ENCODE measurements at regions not wholly inside any gene's neighbourhood (a gene's known extent, or its start where the extent isn't known, plus 50 kb on each side); places are given as distances from the start of the nearest gene placed in this dataset.

GRCh38 chr9:111150181-111150580 lies 111.9 kb upstream of the LPAR1 start:
- Histone ChIP-seq H3K4me3 (ENCODE audit: low read length) (no peak overlapping the region), H3K9ac (ENCODE audit: low read length) (no peak overlapping the region), H3K4me2 (ENCODE audit: low read length) (no peak overlapping the region), H3K27ac (ENCODE audit: low read length) (no peak overlapping the region), H4K20me1 (ENCODE audit: insufficient read depth) (no peaks in the 10 kb centered on the region), H3K9me3 (ENCODE audit: low read length) (no peaks in the 10 kb centered on the region), H3K36me3 (ENCODE audit: insufficient read depth, low read length) (no peaks in the 10 kb centered on the region), H3K9me2 (ENCODE audit: insufficient read depth, low read length) (no peaks in the 10 kb centered on the region), H3K79me2 (replicated peaks; ENCODE audit: insufficient read depth, low read length) (no peaks in the 10 kb centered on the region), H3F3A (ENCODE audit: insufficient read depth, low read length, poor library complexity, severe bottlenecking) (no peaks in the 10 kb centered on the region), H3K27me3 (ENCODE audit: insufficient read depth, low read depth, low read length) (no peaks in the 10 kb centered on the region), H2AFZ (ENCODE audit: low read depth, low read length) (no peak overlapping the region)
- TF ChIP-seq EZH2 (IDR thresholded peaks at IDR 0.05; ENCODE audit: borderline replicate concordance, insufficient read depth, low read length, poor library complexity, severe bottlenecking) (no peak), TAF1 (IDR thresholded peaks at IDR 0.05; ENCODE audit: low read depth) (no peak), RAD21 (conservative IDR thresholded peaks at IDR 0.05) (no peak), POLR2AphosphoS5 (IDR thresholded peaks at IDR 0.05) (no peak), MXI1 (conservative IDR thresholded peaks at IDR 0.05; ENCODE audit: poor library complexity, severe bottlenecking) (no peak), CTCF (IDR thresholded peaks at IDR 0.05; ENCODE audit: poor library complexity, severe bottlenecking) (no peak), REST (IDR thresholded peaks at IDR 0.05; ENCODE audit: borderline replicate concordance) (no peak)

- Histone ChIP-seq H3K27me3 (ENCODE audit: insufficient read depth, low read depth, low read length) (no peaks in the 10 kb centered on the region), H3K9ac (ENCODE audit: low read length) (no peak overlapping the region), H3K9me3 (ENCODE audit: low read length) (no peaks in the 10 kb centered on the region), H4K20me1 (ENCODE audit: insufficient read depth) (no peaks in the 10 kb centered on the region), H3F3A (ENCODE audit: insufficient read depth, low read length, poor library complexity, severe bottlenecking) (no peaks in the 10 kb centered on the region), H3K27ac (ENCODE audit: low read length) (no peak overlapping the region), H3K9me2 (ENCODE audit: insufficient read depth, low read length) (no peaks in the 10 kb centered on the region), H3K4me2 (ENCODE audit: low read length) (no peak overlapping the region), H2AFZ (ENCODE audit: low read depth, low read length) (no peak overlapping the region), H3K36me3 (ENCODE audit: insufficient read depth, low read length) (no peaks in the 10 kb centered on the region), H3K79me2 (replicated peaks; ENCODE audit: insufficient read depth, low read length) (no peaks in the 10 kb centered on the region), H3K4me3 (ENCODE audit: low read length) (no peak overlapping the region)
- no peak for TF ChIP-seq SMC3 (conservative IDR thresholded peaks at IDR 0.05; ENCODE audit: poor library complexity)
- no peak for TF ChIP-seq EZH2 (IDR thresholded peaks at IDR 0.05; ENCODE audit: borderline replicate concordance, insufficient read depth, low read length, poor library complexity, severe bottlenecking)
- TF ChIP-seq EP300 (conservative IDR thresholded peaks at IDR 0.05; ENCODE audit: poor library complexity, severe bottlenecking): no peak
- no peak for TF ChIP-seq REST (IDR thresholded peaks at IDR 0.05; ENCODE audit: borderline replicate concordance)
Observed at GRCh38 chr9:111149018-111149759, 110.9 kb upstream of the LPAR1 start.

Data from neural cell (in vitro differentiated cells).